Occipital lobe (tissue), 1 donor: ENCODE measurements at regions not wholly inside any gene's neighbourhood (a gene's known extent, or its start where the extent isn't known, plus 50 kb on each side); places are given as distances from the start of the nearest gene placed in this dataset.
A peak's percentile ranks its signal among the peaks of the same experiment; 100 is the strongest.
"Not testable (repeated sequence)": the region's sequence is repeated elsewhere in the genome, so short reads cannot be mapped to it uniquely, and the experiment has no call there.

Source experiments
- DNase-seq: peaks from one replicate; lab custom pipeline; 2025; lab: John Stamatoyannopoulos, UW

- DNase-seq = no peak
Measured at GRCh38 chr17:20896153-20896649, 146.6 kb downstream of the USP22 start.

GRCh38 chr17:20898726-20899125 is 144.1 kb downstream of the USP22 start:
- not testable (repeated sequence) for DNase-seq

GRCh38 chr17:20902496-20902895 is 140.3 kb downstream of the USP22 start:
- not testable (repeated sequence) for DNase-seq

GRCh38 chr17:20903549-20903948 is 139.3 kb downstream of the USP22 start:
- not testable (repeated sequence) for DNase-seq

GRCh38 chr17:20908313-20909267 is 134.2 kb downstream of the USP22 start:
- DNase-seq = peak; percentile 92

GRCh38 chr17:20914658-20915057 is 128.2 kb downstream of the USP22 start:
- no peak for DNase-seq

- DNase-seq = no peak
Measured at GRCh38 chr17:20916383-20916782, 126.4 kb downstream of the USP22 start.

GRCh38 chr17:20917610-20918306 is 125.1 kb downstream of the USP22 start:
- not testable (repeated sequence) for DNase-seq

GRCh38 chr17:20920095-20920814 is 122.6 kb downstream of the USP22 start:
- no peak for DNase-seq

- no peak for DNase-seq
Measured at GRCh38 chr17:20920815-20921199, 122.0 kb downstream of the USP22 start.

- no peak for DNase-seq
Measured at GRCh38 chr17:20922128-20922670, 120.6 kb downstream of the USP22 start.

- DNase-seq = no peak
Measured at GRCh38 chr17:20924306-20924705, 118.5 kb downstream of the USP22 start.

- no peak for DNase-seq
Measured at GRCh38 chr17:20925091-20925490, 117.7 kb downstream of the USP22 start.

- DNase-seq = no peak
Measured at GRCh38 chr17:20925954-20926353, 116.9 kb downstream of the USP22 start.

- no peak for DNase-seq
Measured at GRCh38 chr17:20926532-20926931, 116.3 kb downstream of the USP22 start.

- DNase-seq = no peak
Measured at GRCh38 chr17:20927308-20927977, 115.4 kb downstream of the USP22 start.

- DNase-seq = no peak
Measured at GRCh38 chr17:20929334-20929733, 113.5 kb downstream of the USP22 start.

GRCh38 chr17:20930081-20930760 is 112.6 kb downstream of the USP22 start:
- DNase-seq = no peak

- DNase-seq = not testable (repeated sequence)
Measured at GRCh38 chr17:20933040-20933439, 109.8 kb downstream of the USP22 start.

- DNase-seq = no peak
Measured at GRCh38 chr17:20934288-20934687, 108.5 kb downstream of the USP22 start.
